Naive thymus-derived CD4-positive, alpha-beta T cell (primary cell): ENCODE measurements at regions not wholly inside any gene's neighbourhood (a gene's known extent, or its start where the extent isn't known, plus 50 kb on each side); places are given as distances from the start of the nearest gene placed in this dataset.

ENCODE experiments used
- ATAC-seq: fragments of 150-1000 bp; cut with Tn5 transposase; 2 replicates; pipeline ENCODE4 v1.10.0; 2021; ENCODE audit warnings: mild to moderate bottlenecking, moderate library complexity
- CTCF ChIA-PET: fragments of 350-600 bp; sonication (Branson Sonifier 250); formaldehyde crosslinking; loops from one replicate; lab custom pipeline; 2021; ENCODE audit warnings: antibody characterized with exemption; lab: Charles Lee
- POLR2A ChIA-PET: fragments of 350-600 bp; sonication (Branson Sonifier 250); formaldehyde crosslinking; loops from one replicate; lab custom pipeline; 2021; ENCODE audit warnings: antibody characterized with exemption, inconsistent platforms; lab: Charles Lee
- DNase-seq, 9 donors: peaks; one replicate each; pipeline versions ENCODE4 v3.0.0 to v3.0.0-alpha.2; 2020 to 2022; ENCODE audit warnings: mixed read lengths in 1 of 9
- H3K27ac ChIP-seq: one replicate; pipeline ENCODE4 v1.7.0; 2013; ENCODE audit warnings: mild to moderate bottlenecking, low read depth, low read length, moderate library complexity
- H3K27me3 ChIP-seq, 2 donors: one replicate each; pipeline ENCODE4 v1.7.0; 2013; ENCODE audit warnings: low read length in 2 of 2, mild to moderate bottlenecking in 2 of 2, moderate library complexity in 2 of 2; ENCODE audit not compliant: control insufficient read depth in 2 of 2, insufficient read depth in 2 of 2
- H3K36me3 ChIP-seq, 3 experiments: 1 replicate in 2 of 3; 2 replicates in 1 of 3; pipeline ENCODE4 v1.7.0; 2013; ENCODE audit warnings: low read length in 3 of 3, mild to moderate bottlenecking in 3 of 3, moderate library complexity in 1 of 3; ENCODE audit not compliant: insufficient read depth in 3 of 3, control insufficient read depth in 2 of 3
- H3K4me1 ChIP-seq, 2 donors: one replicate each; pipeline ENCODE4 v1.7.0; 2013; ENCODE audit warnings: low read length in 2 of 2, mild to moderate bottlenecking in 2 of 2, moderate library complexity in 1 of 2; ENCODE audit not compliant: control insufficient read depth in 2 of 2, insufficient read depth in 2 of 2
- H3K4me3 ChIP-seq: 2 replicates; pipeline ENCODE4 v1.7.0; 2013; ENCODE audit warnings: mild to moderate bottlenecking, low read length
- H3K9me3 ChIP-seq, 3 experiments: 1 replicate in 2 of 3; 2 replicates in 1 of 3; pipeline ENCODE4 v1.7.0; 2013; ENCODE audit warnings: low read length in 3 of 3; ENCODE audit not compliant: control insufficient read depth in 2 of 3
- H3K27ac Mint-ChIP-seq, 9 donors: one replicate each; pipeline ENCODE4 v1.8.0; 2020 to 2022; ENCODE audit warnings: mixed read lengths in 9 of 9, mild to moderate bottlenecking in 8 of 9, moderate library complexity in 5 of 9, inconsistent platforms in 2 of 9
- H3K27me3 Mint-ChIP-seq, 5 donors: one replicate each; pipeline ENCODE4 v1.8.0; 2021 to 2022; ENCODE audit warnings: mixed read lengths in 5 of 5, mild to moderate bottlenecking in 1 of 5
- H3K36me3 Mint-ChIP-seq, 5 donors: one replicate each; pipeline ENCODE4 v1.8.0; 2020 to 2022; ENCODE audit warnings: mixed read lengths in 5 of 5, mild to moderate bottlenecking in 3 of 5, inconsistent platforms in 1 of 5
- H3K4me1 Mint-ChIP-seq, 7 donors: one replicate each; pipeline ENCODE4 v1.8.0; 2020 to 2022; ENCODE audit warnings: mixed read lengths in 7 of 7, mild to moderate bottlenecking in 3 of 7, inconsistent platforms in 1 of 7
- H3K4me3 Mint-ChIP-seq, 10 donors: one replicate each; pipeline ENCODE4 v1.8.0; 2020 to 2022; ENCODE audit warnings: mild to moderate bottlenecking in 10 of 10, mixed read lengths in 10 of 10, moderate library complexity in 6 of 10, inconsistent platforms in 2 of 10
- H3K9me3 Mint-ChIP-seq, 11 donors: one replicate each; pipeline ENCODE4 v1.8.0; 2020 to 2022; ENCODE audit warnings: mixed read lengths in 11 of 11, mild to moderate bottlenecking in 4 of 11, inconsistent platforms in 1 of 11, moderate library complexity in 1 of 11
- intact Hi-C, 2 donors: fragments of 100-400 bp; cut with micrococcal nuclease; formaldehyde crosslinking; loops; one replicate each; pipeline ENCODE4 v1.15.1; 2023

DNA sequence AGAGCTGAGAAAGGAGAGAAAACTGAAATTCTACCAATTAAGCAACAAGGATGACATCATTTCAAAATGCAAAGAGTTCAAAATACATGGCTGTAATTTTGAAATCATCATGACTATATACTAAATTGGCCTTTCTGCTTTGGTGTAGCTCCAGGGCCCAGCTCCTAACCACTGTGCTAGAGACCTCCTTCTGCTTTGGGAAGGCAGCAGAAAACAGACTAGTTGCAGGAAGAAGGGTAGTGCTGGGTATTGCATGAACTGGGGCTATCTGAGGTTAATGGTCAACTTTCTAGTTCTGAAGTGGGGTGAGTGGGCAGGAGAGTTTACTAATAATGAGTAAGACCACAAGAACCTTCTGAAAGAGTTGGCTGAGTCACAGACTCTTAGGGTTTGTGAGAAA lies 66.2 kb downstream of the PTGER2 start:
- POLR2A ChIA-PET, result no interaction called here
- intact Hi-C loops, result no loop called here
- peak; percentile 10 for ATAC-seq

More for the DNA sequence above, 66.2 kb downstream of the PTGER2 start:
- Mint-ChIP-seq H3K9me3 (peaks cover 1 to 41% (median 10%) of the 10 kb centered on the region in 11 donors), H3K27me3 (peaks cover 0 to 3% (median 0%) of the 10 kb centered on the region in 5 donors), H3K36me3 (peaks cover 0 to 47% (median 6%) of the 10 kb centered on the region in 5 donors), H3K4me1 (peaks cover 0 to 19% (median 2%) of the 10 kb centered on the region in 7 donors), H3K27ac (no peak overlapping the region), H3K4me3 (no peak overlapping the region)
- no peak for DNase-seq
- Histone ChIP-seq H3K36me3 (no peaks in the 10 kb centered on the region), H3K9me3 (no peaks in the 10 kb centered on the region), H3K27ac (no peak overlapping the region), H3K27me3 (no peaks in the 10 kb centered on the region), H3K4me3 (no peak overlapping the region), H3K4me1 (no peaks in the 10 kb centered on the region)
- CTCF ChIA-PET, result no interaction called here
